ENCODE measurements at regions not wholly inside any gene's neighbourhood (a gene's known extent, or its start where the extent isn't known, plus 50 kb on each side); places are given as distances from the start of the nearest gene placed in this dataset.
"Not testable (repeated sequence)": the region's sequence is repeated elsewhere in the genome, so short reads cannot be mapped to it uniquely, and the experiment has no call there.

- no peak for DNase-seq
- no peak for ATAC-seq
- Histone ChIP-seq H3K27me3 (no peaks in the 10 kb centered on the region), H3K4me3 (no peak overlapping the region), H3K36me3 (no peaks in the 10 kb centered on the region), H3K9me3 (no peaks in the 10 kb centered on the region), H3K27ac (no peak overlapping the region), H3K4me1 (no peaks in the 10 kb centered on the region)
- intact Hi-C loops (cut with DNase I; ENCODE audit: low total_unique reads) (no loop called here), in situ Hi-C loops (cut with MboI; ENCODE audit: low sequenced_read_pairs in 4 of 4) (no loop called here)
- TF ChIP-seq POLR2A (IDR thresholded peaks at IDR 0.05) (no peak), CTCF (IDR thresholded peaks at IDR 0.05 in 4 of 5, conservative IDR thresholded peaks at IDR 0.05 in 1 of 5) (no peak)
Observed at GRCh38 chr9:24881361-24881760, 335.7 kb upstream of the IZUMO3 start.

GRCh38 chr9:24879591-24879990, 333.9 kb upstream of the IZUMO3 start:
- no peaks in the 10 kb centered on the region for H3K36me3 ChIP-seq
- H3K4me3 ChIP-seq: no peak overlapping the region
- ATAC-seq (no peak), DNase-seq (no peak)
- TF ChIP-seq POLR2A (IDR thresholded peaks at IDR 0.05) (no peak), CTCF (IDR thresholded peaks at IDR 0.05 in 4 of 5, conservative IDR thresholded peaks at IDR 0.05 in 1 of 5) (no peak)
- H3K9me3 ChIP-seq: no peaks in the 10 kb centered on the region
- no peak overlapping the region for H3K27ac ChIP-seq
- no peaks in the 10 kb centered on the region for H3K4me1 ChIP-seq
- no peaks in the 10 kb centered on the region for H3K27me3 ChIP-seq
- intact Hi-C loops (cut with DNase I; ENCODE audit: low total_unique reads) (no loop called here), in situ Hi-C loops (cut with MboI; ENCODE audit: low sequenced_read_pairs in 4 of 4) (no loop called here)

- DNase-seq; in situ Hi-C loops (cut with MboI; ENCODE audit: low sequenced_read_pairs in 4 of 4); H3K4me3 ChIP-seq; H3K36me3 ChIP-seq; H3K27me3 ChIP-seq; H3K27ac ChIP-seq; intact Hi-C loops (cut with DNase I; ENCODE audit: low total_unique reads); H3K4me1 ChIP-seq; H3K9me3 ChIP-seq; ATAC-seq: not testable (repeated sequence)
Observed at GRCh38 chr9:24856601-24857000, 310.9 kb upstream of the IZUMO3 start.

GRCh38 chr9:24846248-24846912, 300.7 kb upstream of the IZUMO3 start:
- no peak for TF ChIP-seq POLR2A (IDR thresholded peaks at IDR 0.05)
- TF ChIP-seq CTCF (IDR thresholded peaks at IDR 0.05 in 4 of 5, conservative IDR thresholded peaks at IDR 0.05 in 1 of 5): no peak
- Histone ChIP-seq H3K27ac (no peak overlapping the region), H3K36me3 (no peaks in the 10 kb centered on the region), H3K4me1 (no peaks in the 10 kb centered on the region), H3K9me3 (no peaks in the 10 kb centered on the region), H3K27me3 (no peaks in the 10 kb centered on the region), H3K4me3 (no peak overlapping the region)
- in situ Hi-C loops (cut with MboI; ENCODE audit: low sequenced_read_pairs in 4 of 4) (no loop called here), intact Hi-C loops (cut with DNase I; ENCODE audit: low total_unique reads) (no loop called here)
- ATAC-seq: no peak
- DNase-seq: no peak

- in situ Hi-C loops (cut with MboI; ENCODE audit: low sequenced_read_pairs in 4 of 4): no loop called here
- ATAC-seq (no peak), DNase-seq (no peak)
- TF ChIP-seq CTCF (IDR thresholded peaks at IDR 0.05 in 4 of 5, conservative IDR thresholded peaks at IDR 0.05 in 1 of 5) (no peak), POLR2A (IDR thresholded peaks at IDR 0.05) (no peak)
- Histone ChIP-seq H3K27me3 (no peaks in the 10 kb centered on the region), H3K9me3 (no peaks in the 10 kb centered on the region), H3K36me3 (no peaks in the 10 kb centered on the region), H3K4me3 (no peak overlapping the region), H3K27ac (no peak overlapping the region), H3K4me1 (no peaks in the 10 kb centered on the region)
- intact Hi-C loops (cut with DNase I; ENCODE audit: low total_unique reads): no loop called here
Observed at GRCh38 chr9:24844217-24844616, 298.5 kb upstream of the IZUMO3 start.

Data from gastrocnemius medialis (tissue), 4 donors.